ENCODE measurements at regions not wholly inside any gene's neighbourhood (a gene's known extent, or its start where the extent isn't known, plus 50 kb on each side); places are given as distances from the start of the nearest gene placed in this dataset.
"Not testable (repeated sequence)": the region's sequence is repeated elsewhere in the genome, so short reads cannot be mapped to it uniquely, and the experiment has no call there.

DNA sequence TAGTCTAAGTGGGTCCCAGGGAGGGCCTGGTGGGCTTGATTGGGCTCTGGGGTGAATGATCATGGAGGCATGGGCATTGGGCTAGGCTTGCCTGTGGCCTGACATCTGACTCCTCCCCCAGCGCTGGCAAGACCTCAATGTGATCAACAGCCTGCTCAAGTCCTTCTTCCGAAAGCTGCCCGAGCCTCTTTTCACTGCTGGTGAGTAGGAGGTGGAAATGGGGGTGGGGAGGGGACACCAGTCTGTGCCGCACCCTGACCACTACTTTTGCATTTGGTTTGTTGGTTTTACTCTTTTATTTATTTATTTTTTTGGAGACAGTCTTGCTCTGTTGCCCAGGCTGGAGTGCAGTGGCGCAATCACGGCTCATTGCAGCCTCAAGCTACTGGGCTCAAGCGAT lies 116.7 kb downstream of the ZNF267 start:
- TF ChIP-seq, protein P1, sequence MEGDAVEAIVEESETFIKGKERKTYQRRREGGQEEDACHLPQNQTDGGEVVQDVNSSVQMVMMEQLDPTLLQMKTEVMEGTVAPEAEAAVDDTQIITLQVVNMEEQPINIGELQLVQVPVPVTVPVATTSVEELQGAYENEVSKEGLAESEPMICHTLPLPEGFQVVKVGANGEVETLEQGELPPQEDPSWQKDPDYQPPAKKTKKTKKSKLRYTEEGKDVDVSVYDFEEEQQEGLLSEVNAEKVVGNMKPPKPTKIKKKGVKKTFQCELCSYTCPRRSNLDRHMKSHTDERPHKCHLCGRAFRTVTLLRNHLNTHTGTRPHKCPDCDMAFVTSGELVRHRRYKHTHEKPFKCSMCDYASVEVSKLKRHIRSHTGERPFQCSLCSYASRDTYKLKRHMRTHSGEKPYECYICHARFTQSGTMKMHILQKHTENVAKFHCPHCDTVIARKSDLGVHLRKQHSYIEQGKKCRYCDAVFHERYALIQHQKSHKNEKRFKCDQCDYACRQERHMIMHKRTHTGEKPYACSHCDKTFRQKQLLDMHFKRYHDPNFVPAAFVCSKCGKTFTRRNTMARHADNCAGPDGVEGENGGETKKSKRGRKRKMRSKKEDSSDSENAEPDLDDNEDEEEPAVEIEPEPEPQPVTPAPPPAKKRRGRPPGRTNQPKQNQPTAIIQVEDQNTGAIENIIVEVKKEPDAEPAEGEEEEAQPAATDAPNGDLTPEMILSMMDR (IDR thresholded peaks at IDR 0.05) = not testable (repeated sequence)
- not testable (repeated sequence) for TF ChIP-seq POLR2A (IDR thresholded peaks at IDR 0.05)
